ENCODE measurements at regions not wholly inside any gene's neighbourhood (a gene's known extent, or its start where the extent isn't known, plus 50 kb on each side); places are given as distances from the start of the nearest gene placed in this dataset.
A peak's percentile ranks its signal among the peaks of the same experiment; 100 is the strongest.

GRCh38 chr9:734831-735511 is 106.5 kb upstream of the DMRT1 start (continued):
- TF ChIP-seq, protein P1, sequence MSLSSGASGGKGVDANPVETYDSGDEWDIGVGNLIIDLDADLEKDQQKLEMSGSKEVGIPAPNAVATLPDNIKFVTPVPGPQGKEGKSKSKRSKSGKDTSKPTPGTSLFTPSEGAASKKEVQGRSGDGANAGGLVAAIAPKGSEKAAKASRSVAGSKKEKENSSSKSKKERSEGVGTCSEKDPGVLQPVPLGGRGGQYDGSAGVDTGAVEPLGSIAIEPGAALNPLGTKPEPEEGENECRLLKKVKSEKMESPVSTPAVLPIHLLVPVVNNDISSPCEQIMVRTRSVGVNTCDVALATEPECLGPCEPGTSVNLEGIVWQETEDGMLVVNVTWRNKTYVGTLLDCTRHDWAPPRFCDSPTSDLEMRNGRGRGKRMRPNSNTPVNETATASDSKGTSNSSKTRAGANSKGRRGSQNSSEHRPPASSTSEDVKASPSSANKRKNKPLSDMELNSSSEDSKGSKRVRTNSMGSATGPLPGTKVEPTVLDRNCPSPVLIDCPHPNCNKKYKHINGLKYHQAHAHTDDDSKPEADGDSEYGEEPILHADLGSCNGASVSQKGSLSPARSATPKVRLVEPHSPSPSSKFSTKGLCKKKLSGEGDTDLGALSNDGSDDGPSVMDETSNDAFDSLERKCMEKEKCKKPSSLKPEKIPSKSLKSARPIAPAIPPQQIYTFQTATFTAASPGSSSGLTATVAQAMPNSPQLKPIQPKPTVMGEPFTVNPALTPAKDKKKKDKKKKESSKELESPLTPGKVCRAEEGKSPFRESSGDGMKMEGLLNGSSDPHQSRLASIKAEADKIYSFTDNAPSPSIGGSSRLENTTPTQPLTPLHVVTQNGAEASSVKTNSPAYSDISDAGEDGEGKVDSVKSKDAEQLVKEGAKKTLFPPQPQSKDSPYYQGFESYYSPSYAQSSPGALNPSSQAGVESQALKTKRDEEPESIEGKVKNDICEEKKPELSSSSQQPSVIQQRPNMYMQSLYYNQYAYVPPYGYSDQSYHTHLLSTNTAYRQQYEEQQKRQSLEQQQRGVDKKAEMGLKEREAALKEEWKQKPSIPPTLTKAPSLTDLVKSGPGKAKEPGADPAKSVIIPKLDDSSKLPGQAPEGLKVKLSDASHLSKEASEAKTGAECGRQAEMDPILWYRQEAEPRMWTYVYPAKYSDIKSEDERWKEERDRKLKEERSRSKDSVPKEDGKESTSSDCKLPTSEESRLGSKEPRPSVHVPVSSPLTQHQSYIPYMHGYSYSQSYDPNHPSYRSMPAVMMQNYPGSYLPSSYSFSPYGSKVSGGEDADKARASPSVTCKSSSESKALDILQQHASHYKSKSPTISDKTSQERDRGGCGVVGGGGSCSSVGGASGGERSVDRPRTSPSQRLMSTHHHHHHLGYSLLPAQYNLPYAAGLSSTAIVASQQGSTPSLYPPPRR (CRISPR knock-in tag; IDR thresholded peaks at IDR 0.05; ENCODE audit: borderline replicate concordance): peak; percentile 69
- TF ChIP-seq ZNF326 (CRISPR knock-in tag; IDR thresholded peaks at IDR 0.05; ENCODE audit: borderline replicate concordance): no peak
- no peak for TF ChIP-seq ZNF589 (CRISPR knock-in tag; conservative IDR thresholded peaks at IDR 0.05)
- no peak for TF ChIP-seq CEBPB (IDR thresholded peaks at IDR 0.05; ENCODE audit: borderline replicate concordance, low read depth, low read length)
- no peak for TF ChIP-seq TCF7L2 (IDR thresholded peaks at IDR 0.05; ENCODE audit: low read depth, low read length)
- TF ChIP-seq ZNF839 (CRISPR knock-in tag; IDR thresholded peaks at IDR 0.05; ENCODE audit: borderline replicate concordance): no peak
- TF ChIP-seq ZKSCAN5 (CRISPR knock-in tag; IDR thresholded peaks at IDR 0.05): no peak
- no peak for TF ChIP-seq ZNF75D (CRISPR knock-in tag; IDR thresholded peaks at IDR 0.05; ENCODE audit: borderline replicate concordance)
- no peak for TF ChIP-seq ZNF564 (CRISPR knock-in tag; IDR thresholded peaks at IDR 0.05)
- TF ChIP-seq, protein P2, sequence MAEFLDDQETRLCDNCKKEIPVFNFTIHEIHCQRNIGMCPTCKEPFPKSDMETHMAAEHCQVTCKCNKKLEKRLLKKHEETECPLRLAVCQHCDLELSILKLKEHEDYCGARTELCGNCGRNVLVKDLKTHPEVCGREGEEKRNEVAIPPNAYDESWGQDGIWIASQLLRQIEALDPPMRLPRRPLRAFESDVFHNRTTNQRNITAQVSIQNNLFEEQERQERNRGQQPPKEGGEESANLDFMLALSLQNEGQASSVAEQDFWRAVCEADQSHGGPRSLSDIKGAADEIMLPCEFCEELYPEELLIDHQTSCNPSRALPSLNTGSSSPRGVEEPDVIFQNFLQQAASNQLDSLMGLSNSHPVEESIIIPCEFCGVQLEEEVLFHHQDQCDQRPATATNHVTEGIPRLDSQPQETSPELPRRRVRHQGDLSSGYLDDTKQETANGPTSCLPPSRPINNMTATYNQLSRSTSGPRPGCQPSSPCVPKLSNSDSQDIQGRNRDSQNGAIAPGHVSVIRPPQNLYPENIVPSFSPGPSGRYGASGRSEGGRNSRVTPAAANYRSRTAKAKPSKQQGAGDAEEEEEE (CRISPR knock-in tag; IDR thresholded peaks at IDR 0.05; ENCODE audit: borderline replicate concordance): no peak

Measured in HepG2 (cell line).